ENCODE measurements at regions not wholly inside any gene's neighbourhood (a gene's known extent, or its start where the extent isn't known, plus 50 kb on each side); places are given as distances from the start of the nearest gene placed in this dataset.
A peak's percentile ranks its signal among the peaks of the same experiment; 100 is the strongest.
"Not testable (repeated sequence)": the region's sequence is repeated elsewhere in the genome, so short reads cannot be mapped to it uniquely, and the experiment has no call there.

- no peak overlapping the region for H3K27ac Mint-ChIP-seq
- Histone ChIP-seq H3K36me3 (ENCODE audit: insufficient read depth, low read length) (no peaks in the 10 kb centered on the region), H3K4me1 (ENCODE audit: insufficient read depth, low read length) (no peaks in the 10 kb centered on the region), H3K27ac (ENCODE audit: low read depth, low read length) (no peak overlapping the region), H3K4me3 (ENCODE audit: low read length) (no peak overlapping the region), H3K9me3 (ENCODE audit: low read length) (no peaks in the 10 kb centered on the region), H3K27me3 (ENCODE audit: insufficient read depth, low read length, poor library complexity, severe bottlenecking) (no peaks in the 10 kb centered on the region)
- H3K4me1 Mint-ChIP-seq: peaks cover 0 to 1% (median 0%) of the 10 kb centered on the region in 3 donors
- peaks cover 0 to 5% of the 10 kb centered on the region in 2 donors for H3K27me3 Mint-ChIP-seq
- CTCF ChIA-PET: no interaction called here
- POLR2A ChIA-PET: no interaction called here
- H3K36me3 Mint-ChIP-seq: no peaks in the 10 kb centered on the region
- no peak for DNase-seq
- no peaks in the 10 kb centered on the region for H3K9me3 Mint-ChIP-seq
- no peak overlapping the region for H3K4me3 Mint-ChIP-seq
These were observed 211.5 kb upstream of the TP63 start for GRCh38 chr3:189419683-189420082.

GRCh38 chr3:189424922-189425321 is 206.3 kb upstream of the TP63 start:
- H3K27me3 ChIP-seq (ENCODE audit: insufficient read depth, low read length, poor library complexity, severe bottlenecking): no peaks in the 10 kb centered on the region
- H3K27ac ChIP-seq (ENCODE audit: low read depth, low read length): no peak overlapping the region
- Mint-ChIP-seq H3K4me3 (no peak overlapping the region), H3K27ac (peak overlapping the region in 1 of 8 donors; percentile 52), H3K9me3 (peaks cover 0 to 3% (median 2%) of the 10 kb centered on the region in 5 donors), H3K36me3 (peaks cover 0 to 16% (median 0%) of the 10 kb centered on the region in 3 donors), H3K4me1 (peaks cover 0 to 9% (median 6%) of the 10 kb centered on the region in 3 donors), H3K27me3 (peaks cover 0 to 6% of the 10 kb centered on the region in 2 donors)
- POLR2A ChIA-PET: no interaction called here
- CTCF ChIA-PET: no interaction called here
- DNase-seq: no peak
- no peaks in the 10 kb centered on the region for H3K4me1 ChIP-seq (ENCODE audit: insufficient read depth, low read length)
- H3K36me3 ChIP-seq (ENCODE audit: insufficient read depth, low read length): no peaks in the 10 kb centered on the region
- no peak overlapping the region for H3K4me3 ChIP-seq (ENCODE audit: low read length)
- H3K9me3 ChIP-seq (ENCODE audit: low read length): no peaks in the 10 kb centered on the region

GRCh38 chr3:189429019-189429418 is 202.2 kb upstream of the TP63 start:
- no peak overlapping the region for H3K27ac ChIP-seq (ENCODE audit: low read depth, low read length)
- Mint-ChIP-seq H3K27ac (no peak overlapping the region), H3K9me3 (peaks cover 10 to 12% (median 11%) of the 10 kb centered on the region in 5 donors), H3K4me3 (no peak overlapping the region), H3K4me1 (peaks cover 0 to 9% (median 6%) of the 10 kb centered on the region in 3 donors), H3K27me3 (peaks cover 0 to 7% of the 10 kb centered on the region in 2 donors), H3K36me3 (peaks cover 3 to 24% (median 3%) of the 10 kb centered on the region in 3 donors)
- no peaks in the 10 kb centered on the region for H3K27me3 ChIP-seq (ENCODE audit: insufficient read depth, low read length, poor library complexity, severe bottlenecking)
- CTCF ChIA-PET: no interaction called here
- no peaks in the 10 kb centered on the region for H3K36me3 ChIP-seq (ENCODE audit: insufficient read depth, low read length)
- no peak for DNase-seq
- POLR2A ChIA-PET: no interaction called here
- no peak overlapping the region for H3K4me3 ChIP-seq (ENCODE audit: low read length)
- H3K9me3 ChIP-seq (ENCODE audit: low read length): no peaks in the 10 kb centered on the region
- H3K4me1 ChIP-seq (ENCODE audit: insufficient read depth, low read length): no peaks in the 10 kb centered on the region

- Mint-ChIP-seq H3K4me3 (no peak overlapping the region), H3K36me3 (peaks cover 3 to 26% (median 3%) of the 10 kb centered on the region in 3 donors), H3K27me3 (peaks cover 0 to 7% of the 10 kb centered on the region in 2 donors), H3K4me1 (peaks cover 0 to 3% (median 3%) of the 10 kb centered on the region in 3 donors), H3K9me3 (peaks cover 11 to 13% (median 12%) of the 10 kb centered on the region in 5 donors), H3K27ac (peak overlapping the region in 1 of 8 donors; percentile 24)
- DNase-seq: no peak
- Histone ChIP-seq H3K36me3 (ENCODE audit: insufficient read depth, low read length) (no peaks in the 10 kb centered on the region), H3K4me3 (ENCODE audit: low read length) (no peak overlapping the region), H3K4me1 (ENCODE audit: insufficient read depth, low read length) (no peaks in the 10 kb centered on the region), H3K27ac (ENCODE audit: low read depth, low read length) (no peak overlapping the region), H3K27me3 (ENCODE audit: insufficient read depth, low read length, poor library complexity, severe bottlenecking) (no peaks in the 10 kb centered on the region), H3K9me3 (ENCODE audit: low read length) (no peaks in the 10 kb centered on the region)
- ChIA-PET CTCF (no interaction called here), POLR2A (no interaction called here)
These were observed 201.0 kb upstream of the TP63 start for GRCh38 chr3:189430166-189430565.

- H3K4me3 Mint-ChIP-seq; POLR2A ChIA-PET; H3K27me3 ChIP-seq (ENCODE audit: insufficient read depth, low read length, poor library complexity, severe bottlenecking); H3K9me3 ChIP-seq (ENCODE audit: low read length); H3K27ac Mint-ChIP-seq; H3K4me3 ChIP-seq (ENCODE audit: low read length); H3K9me3 Mint-ChIP-seq; H3K36me3 ChIP-seq (ENCODE audit: insufficient read depth, low read length); H3K4me1 ChIP-seq (ENCODE audit: insufficient read depth, low read length); H3K27ac ChIP-seq (ENCODE audit: low read depth, low read length); CTCF ChIA-PET; H3K36me3 Mint-ChIP-seq; H3K4me1 Mint-ChIP-seq; DNase-seq; H3K27me3 Mint-ChIP-seq: not testable (repeated sequence)
These were observed 188.9 kb upstream of the TP63 start for GRCh38 chr3:189442257-189442656.

GRCh38 chr3:189446959-189447560 is 184.1 kb upstream of the TP63 start:
- Mint-ChIP-seq H3K9me3 (peaks cover 0 to 7% (median 4%) of the 10 kb centered on the region in 5 donors), H3K27ac (no peak overlapping the region), H3K4me1 (no peaks in the 10 kb centered on the region), H3K4me3 (no peak overlapping the region), H3K36me3 (peaks cover 0 to 7% (median 0%) of the 10 kb centered on the region in 3 donors), H3K27me3 (no peaks in the 10 kb centered on the region)
- Histone ChIP-seq H3K27me3 (ENCODE audit: insufficient read depth, low read length, poor library complexity, severe bottlenecking) (no peaks in the 10 kb centered on the region), H3K4me1 (ENCODE audit: insufficient read depth, low read length) (no peaks in the 10 kb centered on the region), H3K27ac (ENCODE audit: low read depth, low read length) (no peak overlapping the region), H3K9me3 (ENCODE audit: low read length) (no peaks in the 10 kb centered on the region), H3K4me3 (ENCODE audit: low read length) (no peak overlapping the region), H3K36me3 (ENCODE audit: insufficient read depth, low read length) (no peaks in the 10 kb centered on the region)
- ChIA-PET CTCF (no interaction called here), POLR2A (no interaction called here)
- no peak for DNase-seq

- no peak overlapping the region for H3K27ac Mint-ChIP-seq
- DNase-seq: no peak
These were observed 182.1 kb upstream of the TP63 start for GRCh38 chr3:189449084-189449483.

GRCh38 chr3:189455009-189455408 is 176.2 kb upstream of the TP63 start:
- no peak overlapping the region for H3K4me3 Mint-ChIP-seq

More at GRCh38 chr3:189449084-189449483, 182.1 kb upstream of the TP63 start:
- Histone ChIP-seq H3K4me1 (ENCODE audit: insufficient read depth, low read length) (no peaks in the 10 kb centered on the region), H3K36me3 (ENCODE audit: insufficient read depth, low read length) (no peaks in the 10 kb centered on the region), H3K4me3 (ENCODE audit: low read length) (no peak overlapping the region), H3K27me3 (ENCODE audit: insufficient read depth, low read length, poor library complexity, severe bottlenecking) (no peaks in the 10 kb centered on the region), H3K27ac (ENCODE audit: low read depth, low read length) (no peak overlapping the region), H3K9me3 (ENCODE audit: low read length) (no peaks in the 10 kb centered on the region)
- peaks cover 0 to 2% of the 10 kb centered on the region in 2 donors for H3K27me3 Mint-ChIP-seq
- POLR2A ChIA-PET: no interaction called here
- H3K4me3 Mint-ChIP-seq: no peak overlapping the region
- H3K9me3 Mint-ChIP-seq: peaks cover 0 to 7% (median 4%) of the 10 kb centered on the region in 5 donors
- CTCF ChIA-PET: no interaction called here
- no peaks in the 10 kb centered on the region for H3K36me3 Mint-ChIP-seq
- no peaks in the 10 kb centered on the region for H3K4me1 Mint-ChIP-seq

More at GRCh38 chr3:189455009-189455408, 176.2 kb upstream of the TP63 start:
- Histone ChIP-seq H3K4me3 (ENCODE audit: low read length) (no peak overlapping the region), H3K9me3 (ENCODE audit: low read length) (no peaks in the 10 kb centered on the region), H3K27ac (ENCODE audit: low read depth, low read length) (no peak overlapping the region), H3K27me3 (ENCODE audit: insufficient read depth, low read length, poor library complexity, severe bottlenecking) (no peaks in the 10 kb centered on the region), H3K36me3 (ENCODE audit: insufficient read depth, low read length) (no peaks in the 10 kb centered on the region), H3K4me1 (ENCODE audit: insufficient read depth, low read length) (no peaks in the 10 kb centered on the region)
- H3K9me3 Mint-ChIP-seq: no peaks in the 10 kb centered on the region
- no peaks in the 10 kb centered on the region for H3K4me1 Mint-ChIP-seq
- CTCF ChIA-PET: no interaction called here
- peaks cover 0 to 2% of the 10 kb centered on the region in 2 donors for H3K27me3 Mint-ChIP-seq
- no peak for DNase-seq
- H3K36me3 Mint-ChIP-seq: peaks cover 0 to 13% (median 2%) of the 10 kb centered on the region in 3 donors
- POLR2A ChIA-PET: no interaction called here
- no peak overlapping the region for H3K27ac Mint-ChIP-seq

All from CD8-positive, alpha-beta memory T cell (primary cell).